GM12878 (cell line): ENCODE measurements at regions not wholly inside any gene's neighbourhood (a gene's known extent, or its start where the extent isn't known, plus 50 kb on each side); places are given as distances from the start of the nearest gene placed in this dataset.

Experiments used
- ATAC-seq: fragments of 200-7000 bp; cut with Tn5 transposase; 3 replicates; pipeline ENCODE4 v1.9.1; 2020; ENCODE audit warnings: mild to moderate bottlenecking, moderate library complexity
- BruUV-seq: library from RNA; stranded (reverse); fragments of 400-500 nt; replicated peaks from 2 replicates; lab custom pipeline; 2021; lab: Mats Ljungman, UMichigan
- CTCF ChIA-PET: fragments of 300-600 bp; sonication (Branson Sonifier 250); formaldehyde crosslinking; extraction: SDS; loops from one replicate; lab custom pipeline; 2021; ENCODE audit warnings: inconsistent platforms; lab: Yijun Ruan, JAX
- POLR2A ChIA-PET: fragments of 350-600 bp; formaldehyde crosslinking; extraction: SDS; loops from one replicate; lab custom pipeline; 2021; ENCODE audit warnings: inconsistent platforms; lab: Charles Lee
- RAD21 ChIA-PET: fragments of 300-600 bp; sonication (Branson Sonifier 250); formaldehyde crosslinking; loops from one replicate; lab custom pipeline; 2023; ENCODE audit warnings: antibody characterized with exemption; ENCODE audit not compliant: unreplicated experiment; lab: Charles Lee
- SMC1A ChIA-PET: fragments of 300-600 bp; sonication (Branson Sonifier 250); formaldehyde crosslinking; loops from one replicate; lab custom pipeline; 2023; ENCODE audit not compliant: unreplicated experiment, uncharacterized antibody; lab: Charles Lee
- DNase-seq: peaks from one replicate; pipeline ENCODE4 v3.0.0-alpha.2; 2011; ENCODE audit warnings: low read depth, low spot score
- FAIRE-seq: peaks from 3 replicates; lab custom pipeline; 2011; peaks lifted over from hg19 to GRCh38; lab: Jason Lieb, UNC
- H2AFZ ChIP-seq: 2 replicates; pipeline ENCODE4 v1.6.0; 2011; ENCODE audit warnings: low read depth, low read length, control low read depth; ENCODE audit not compliant: control insufficient read depth
- H3K27ac ChIP-seq: 2 replicates; pipeline ENCODE4 v1.5.1; 2011; ENCODE audit warnings: control low read depth; ENCODE audit not compliant: control insufficient read depth, insufficient read depth
- H3K27me3 ChIP-seq, 2 experiments: replicated peaks in 1 of 2; 2 replicates each; pipeline versions ENCODE4 v1.6.0 to v1.6.1; 2011; ENCODE audit warnings: low read length in 1 of 2; ENCODE audit not compliant: control insufficient read depth in 2 of 2, insufficient read depth in 2 of 2
- H3K36me3 ChIP-seq, 2 experiments: 2 replicates each; pipeline ENCODE4 v1.5.1; 2011; ENCODE audit warnings: low read length in 1 of 2; ENCODE audit not compliant: control insufficient read depth in 2 of 2, insufficient read depth in 2 of 2
- H3K4me1 ChIP-seq: 2 replicates; pipeline ENCODE4 v1.6.1; 2011; ENCODE audit warnings: mild to moderate bottlenecking, low read length, moderate library complexity, mixed read lengths; ENCODE audit not compliant: control insufficient read depth, insufficient read depth
- H3K4me2 ChIP-seq: 2 replicates; pipeline ENCODE4 v1.6.0; 2011; ENCODE audit warnings: control low read depth; ENCODE audit not compliant: control insufficient read depth, insufficient read depth
- H3K4me3 ChIP-seq: fragments of 200-600 bp; sonication (generic); 2 replicates; pipeline ENCODE4 v1.5.1; 2016
- H3K79me2 ChIP-seq: 2 replicates; pipeline ENCODE4 v1.6.0; 2011; ENCODE audit warnings: low read length; ENCODE audit not compliant: control insufficient read depth, insufficient read depth
- H3K9ac ChIP-seq: 2 replicates; pipeline ENCODE4 v1.8.0; 2011; ENCODE audit warnings: low read length, control low read depth, mixed read lengths; ENCODE audit not compliant: control insufficient read depth, insufficient read depth
- H3K9me3 ChIP-seq: replicated peaks from 3 replicates; pipeline ENCODE4 v1.5.1; 2011; ENCODE audit warnings: mild to moderate bottlenecking, low read length; ENCODE audit not compliant: control insufficient read depth, insufficient read depth
- H4K20me1 ChIP-seq: 2 replicates; pipeline ENCODE4 v1.6.0; 2011; ENCODE audit not compliant: control insufficient read depth, insufficient read depth
- CBFB ChIP-seq: IDR thresholded peaks from 2 replicates; pipeline ENCODE4 v1.6.1; 2016; ENCODE audit warnings: antibody characterized with exemption, low read depth
- MYB ChIP-seq: fragments of 150-350 bp; IDR thresholded peaks from 2 replicates; pipeline ENCODE4 v1.6.1; 2014; ENCODE audit warnings: mild to moderate bottlenecking, low read depth, low read length, borderline replicate concordance
- NFYA ChIP-seq: IDR thresholded peaks from 2 replicates; pipeline ENCODE4 v1.6.1; 2011; ENCODE audit warnings: low read depth, mild to moderate bottlenecking, low read length, improper control_type of control experiment, borderline replicate concordance
- TAF1 ChIP-seq: IDR thresholded peaks from 2 replicates; pipeline ENCODE4 v1.6.1; 2011; ENCODE audit warnings: mild to moderate bottlenecking, low read depth, low read length, borderline replicate concordance
- ZNF217 ChIP-seq: fragments of 450-650 bp; IDR thresholded peaks from 2 replicates; pipeline ENCODE4 v1.6.1; 2017; ENCODE audit warnings: antibody characterized with exemption, mild to moderate bottlenecking
- WGBS: methylation state at CpG from one replicate; pipeline ENCODE4 v1.1.6; 2016; ENCODE audit warnings: low lambda C conversion rate; ENCODE audit not compliant: insufficient replicate concordance, insufficient coverage; ENCODE audit errors: missing lambda C conversion rate; 5-methylcytosine and 5-hydroxymethylcytosine counted together
- in situ Hi-C: fragments of 300-500 bp; cut with MboI; formaldehyde crosslinking; loops from 9 replicates; pipeline ENCODE4 v1.14.3; 2018; ENCODE audit warnings: mixed read lengths
- intact Hi-C: fragments of 100-400 bp; cut with micrococcal nuclease; formaldehyde crosslinking; loops from one replicate; pipeline ENCODE4 v1.14.2; 2022; ENCODE audit not compliant: unreplicated experiment
- TF ChIP-seq, protein P1 (sequence below): IDR thresholded peaks from 2 replicates; pipeline ENCODE4 v1.6.1; 2012; ENCODE audit warnings: low read depth, low read length, improper control_type of control experiment

DNA sequence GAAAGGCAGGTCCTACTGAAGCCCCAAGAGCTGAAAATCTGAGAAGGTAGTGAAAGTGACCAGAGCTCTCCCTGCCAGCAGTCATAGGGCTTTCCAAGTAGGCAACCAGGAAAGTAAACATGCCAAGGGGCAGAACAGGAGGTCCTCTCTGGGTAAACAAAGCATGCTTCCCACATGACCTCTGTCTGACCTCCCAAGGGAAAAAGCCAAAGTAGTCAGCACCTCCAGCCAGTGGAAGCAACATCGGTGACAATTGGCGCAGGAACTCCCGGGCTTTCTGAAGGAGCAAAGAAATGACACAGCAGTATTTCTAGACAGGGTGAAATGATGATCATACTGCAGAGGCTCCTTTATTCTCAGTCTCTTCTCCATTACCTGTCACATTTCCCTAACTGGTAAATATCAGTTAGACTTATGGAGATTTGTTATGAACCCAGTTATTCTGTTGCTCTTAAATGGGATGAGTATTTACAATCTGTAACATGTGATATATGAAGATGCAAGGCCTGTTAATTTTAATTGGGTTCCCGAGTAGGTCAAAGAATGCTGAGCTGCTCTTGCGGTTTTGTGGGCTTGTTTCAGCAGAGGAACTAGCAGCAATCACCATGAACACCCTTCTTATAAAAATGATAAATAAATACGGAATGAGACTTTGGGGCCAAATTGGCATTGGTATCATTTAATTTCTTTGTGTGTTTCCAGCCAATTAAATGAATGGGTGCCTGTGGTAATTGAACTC, 321.0 kb downstream of the RND3 start:
- intact Hi-C loops = no loop called here
- no peaks in the 10 kb centered on the region; the same call in 1 of the 2 replicates for H3K4me1 ChIP-seq
- no peaks in the 10 kb centered on the region for H3K9me3 ChIP-seq
- SMC1A ChIA-PET = interaction anchor here (0.9 kb wide), 1 partner anchor 40 kb away, joined by 3 read pairs; no protein-coding TSS in a partner anchor
- no peaks in the 10 kb centered on the region for H3K79me2 ChIP-seq
- no peaks in the 10 kb centered on the region for H3K36me3 ChIP-seq
- DNase-seq = no peak
- H3K4me3 ChIP-seq = no peak overlapping the region
- WGBS = 64% methylated on average over 6 of the region's 6 CpGs
- no TSS peak for BruUV-seq
- no peak for ATAC-seq
- RAD21 ChIA-PET = no interaction called here
- no peaks in the 10 kb centered on the region for H4K20me1 ChIP-seq
- TF ChIP-seq, protein P1, sequence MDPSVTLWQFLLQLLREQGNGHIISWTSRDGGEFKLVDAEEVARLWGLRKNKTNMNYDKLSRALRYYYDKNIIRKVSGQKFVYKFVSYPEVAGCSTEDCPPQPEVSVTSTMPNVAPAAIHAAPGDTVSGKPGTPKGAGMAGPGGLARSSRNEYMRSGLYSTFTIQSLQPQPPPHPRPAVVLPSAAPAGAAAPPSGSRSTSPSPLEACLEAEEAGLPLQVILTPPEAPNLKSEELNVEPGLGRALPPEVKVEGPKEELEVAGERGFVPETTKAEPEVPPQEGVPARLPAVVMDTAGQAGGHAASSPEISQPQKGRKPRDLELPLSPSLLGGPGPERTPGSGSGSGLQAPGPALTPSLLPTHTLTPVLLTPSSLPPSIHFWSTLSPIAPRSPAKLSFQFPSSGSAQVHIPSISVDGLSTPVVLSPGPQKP = no peak
- TF ChIP-seq MYB = no peak
- no peak for TF ChIP-seq ZNF217
- no peak for TF ChIP-seq TAF1
- TF ChIP-seq CBFB = no peak
- TF ChIP-seq NFYA = no peak
- in situ Hi-C loops = no loop called here
- H3K27me3 ChIP-seq = no peaks in the 10 kb centered on the region; a peak in 1 of 4 replicates
- POLR2A ChIA-PET = interaction anchor here (0.6 to 2.4 kb wide), 2 partner anchors 9 to 15 kb away, joined by 4 to 5 read pairs; no protein-coding TSS in a partner anchor
- CTCF ChIA-PET = no interaction called here
- no peak overlapping the region for H3K4me2 ChIP-seq
- no peak overlapping the region for H2AFZ ChIP-seq
- H3K9ac ChIP-seq = no peak overlapping the region
- no peak for FAIRE-seq
- no peak overlapping the region for H3K27ac ChIP-seq
